RCC 7860 (cell line): ENCODE measurements at regions not wholly inside any gene's neighbourhood (a gene's known extent, or its start where the extent isn't known, plus 50 kb on each side); places are given as distances from the start of the nearest gene placed in this dataset.
A peak's percentile ranks its signal among the peaks of the same experiment; 100 is the strongest.
"Not testable (repeated sequence)": the region's sequence is repeated elsewhere in the genome, so short reads cannot be mapped to it uniquely, and the experiment has no call there.

ENCODE experiments used
- DNase-seq: peaks from one replicate; pipeline ENCODE4 v3.0.0-alpha.2; 2015; ENCODE audit warnings: low spot score
- FAIRE-seq: peaks from 2 replicates; lab custom pipeline; 2012; peaks lifted over from hg19 to GRCh38; lab: Jason Lieb, UNC

DNA sequence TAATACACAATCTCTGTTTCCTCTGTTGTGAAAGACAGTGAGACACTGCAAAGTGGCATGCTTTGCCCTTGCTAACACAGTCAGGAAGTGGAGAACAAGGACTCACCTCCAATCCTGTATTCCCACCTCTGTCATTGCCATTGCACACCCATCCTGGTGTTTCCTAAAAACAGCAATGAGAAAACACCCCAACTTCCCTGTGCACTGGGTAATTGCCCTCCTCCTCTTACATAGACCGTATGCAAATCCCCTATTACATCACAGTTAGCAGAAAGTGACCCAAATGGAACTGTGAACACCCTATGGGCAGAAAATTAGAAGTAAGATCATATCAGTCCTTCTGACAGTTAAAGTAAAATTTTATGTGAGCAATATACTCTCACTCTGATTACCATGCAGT lies 355.5 kb downstream of the BCL11B start:
- DNase-seq = no peak
- FAIRE-seq = no peak

DNA sequence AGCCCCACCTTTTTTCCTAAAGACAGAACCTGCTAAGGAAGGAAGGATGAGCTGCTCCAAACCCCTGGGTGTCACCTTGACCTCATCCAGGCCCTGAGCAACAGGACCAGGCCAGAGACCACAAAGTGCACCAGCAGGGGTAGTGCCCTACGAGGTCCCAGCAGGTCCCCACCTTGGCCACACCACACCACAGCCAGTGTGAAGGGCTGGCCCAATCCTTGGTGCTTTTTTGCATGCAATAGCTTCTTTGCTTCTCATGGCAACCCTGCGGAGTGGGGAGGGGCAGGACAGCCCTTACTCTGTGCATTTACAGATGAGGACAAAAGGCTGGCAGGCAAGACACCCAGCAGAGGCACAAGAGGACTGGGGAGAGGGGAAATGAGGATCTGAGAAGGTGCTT lies 352.6 kb downstream of the BCL11B start:
- FAIRE-seq = no peak
- DNase-seq = no peak

DNA sequence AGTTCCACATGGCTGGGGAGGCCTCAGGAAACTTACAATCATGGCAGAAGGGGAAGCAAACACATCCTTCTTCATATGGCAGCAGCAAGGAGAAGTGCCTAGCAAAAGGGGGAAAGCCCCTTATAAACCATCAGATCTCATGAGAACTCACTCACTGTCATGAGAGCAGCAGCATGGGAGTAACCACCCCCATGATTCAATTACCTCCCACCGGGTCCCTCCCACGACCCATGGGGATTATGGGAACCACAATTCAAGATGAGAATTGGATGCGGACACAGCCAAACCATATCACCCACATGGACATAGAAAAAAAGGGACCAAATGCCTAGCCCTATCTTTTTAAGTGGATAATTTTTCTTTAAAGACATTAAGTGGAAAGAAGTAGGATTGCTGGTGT lies 350.7 kb downstream of the BCL11B start:
- DNase-seq, FAIRE-seq: not testable (repeated sequence)

DNA sequence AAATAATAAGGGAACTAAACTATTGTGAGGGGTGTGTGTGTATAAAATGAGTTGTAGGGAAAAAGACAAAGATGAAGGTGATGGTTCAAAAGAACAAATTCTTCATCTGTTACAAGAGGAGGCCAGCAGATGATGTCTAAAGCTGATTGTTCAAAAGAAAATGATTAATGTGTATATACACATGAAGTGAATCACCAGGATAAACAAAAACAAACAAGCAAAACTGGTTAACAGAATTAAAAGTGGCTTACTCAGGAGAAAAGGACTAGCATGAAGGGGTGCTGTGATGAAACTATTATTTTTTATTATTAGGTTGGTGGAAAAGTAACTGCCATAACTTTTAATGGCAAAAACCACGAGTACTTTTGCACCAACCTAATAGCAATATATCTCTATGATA lies 348.4 kb downstream of the BCL11B start:
- FAIRE-seq (no peak), DNase-seq (no peak)

DNA sequence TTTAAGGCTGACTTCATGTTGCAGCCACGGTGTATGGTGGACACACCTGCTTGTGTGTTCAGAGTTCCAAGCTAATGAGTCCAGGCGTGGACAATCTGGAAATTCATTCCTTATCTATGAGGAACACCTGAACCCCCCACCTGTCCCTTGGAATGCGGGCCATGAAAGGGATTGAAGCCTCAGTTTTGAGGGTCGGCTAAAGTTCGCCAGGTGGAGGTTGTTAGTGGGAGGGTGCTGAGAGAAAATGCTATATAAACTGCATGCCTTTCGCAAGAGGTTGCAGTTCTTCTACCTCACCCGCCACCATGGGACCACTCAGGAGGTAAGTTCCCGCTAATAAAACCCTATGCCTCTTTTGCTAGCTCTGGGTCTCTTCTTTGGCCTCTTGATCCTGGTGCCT lies 348.0 kb downstream of the BCL11B start:
- DNase-seq = no peak
- no peak for FAIRE-seq

DNA sequence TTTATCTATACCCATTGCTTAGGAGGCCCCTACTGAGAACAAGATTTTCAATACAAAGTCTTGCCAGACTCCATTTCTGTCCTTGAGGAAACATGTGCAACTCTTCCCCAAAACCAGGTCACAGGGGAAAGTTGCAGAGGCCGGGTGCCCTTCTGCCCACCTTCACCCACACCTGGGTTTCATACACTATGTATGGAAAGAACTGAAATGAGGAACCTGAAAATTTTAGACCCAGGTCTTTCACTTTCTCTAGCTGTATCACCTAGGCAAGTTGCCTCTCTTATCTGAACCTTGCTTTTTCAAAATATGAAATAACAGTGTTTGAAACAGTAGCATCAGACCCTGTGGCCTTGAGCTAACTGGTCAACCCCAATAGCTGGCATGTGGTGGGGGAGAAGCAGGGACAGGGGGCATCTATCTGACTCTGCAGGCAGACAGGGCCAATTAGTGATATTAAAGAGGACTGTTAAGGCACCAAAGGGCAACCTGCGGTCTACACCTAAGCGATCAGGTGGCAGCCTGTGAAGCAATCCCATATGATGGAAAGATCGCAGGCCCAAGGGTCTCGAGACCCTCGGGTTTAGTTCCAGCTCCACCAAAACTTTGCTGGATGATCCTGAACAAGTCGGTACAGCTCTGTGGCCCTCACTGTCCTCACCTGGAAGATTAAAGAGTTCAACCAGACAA lies 346.5 kb downstream of the BCL11B start:
- FAIRE-seq (no peak), DNase-seq (no peak)

DNA sequence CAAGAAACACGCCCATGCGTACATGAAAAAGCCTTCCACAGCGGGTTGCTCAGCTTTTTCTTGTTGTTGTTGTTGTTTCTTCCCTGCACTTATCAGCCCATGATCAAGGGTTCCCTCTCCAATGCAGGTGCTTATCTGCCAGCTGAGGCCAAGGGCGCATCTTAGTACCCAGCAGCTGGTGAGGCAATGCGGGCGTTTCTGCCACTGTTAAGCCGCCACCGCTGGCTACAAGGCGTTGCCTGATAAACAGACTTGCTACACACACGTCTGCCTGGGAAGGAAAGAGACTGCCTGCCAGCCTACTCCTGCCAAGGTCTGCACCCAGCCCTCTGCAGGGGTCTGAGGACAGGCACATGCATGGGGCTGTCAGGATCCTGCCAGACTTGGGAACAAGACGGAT lies 345.9 kb downstream of the BCL11B start:
- DNase-seq = no peak

DNA sequence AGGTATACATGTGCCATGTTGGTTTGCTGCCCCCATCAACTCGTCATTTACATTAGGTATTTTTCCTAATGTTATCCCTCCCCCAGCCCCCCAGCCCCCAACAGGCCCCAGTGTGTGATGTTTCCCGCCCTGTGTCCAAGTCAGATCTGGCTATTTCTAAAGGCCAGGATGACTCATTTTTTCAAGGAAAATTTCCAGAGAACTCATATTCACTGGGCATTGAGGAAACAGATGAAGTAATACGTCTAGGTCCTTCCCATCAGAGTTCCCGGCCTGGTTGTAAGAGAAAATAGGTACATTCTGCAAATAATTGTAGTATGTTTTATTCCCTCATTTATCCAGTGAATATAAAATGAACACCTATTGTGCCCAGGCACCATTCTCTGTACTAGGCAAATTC lies 345.2 kb downstream of the BCL11B start:
- FAIRE-seq (no peak), DNase-seq (no peak)

More for the DNA sequence above, 345.9 kb downstream of the BCL11B start:
- no peak for FAIRE-seq

DNA sequence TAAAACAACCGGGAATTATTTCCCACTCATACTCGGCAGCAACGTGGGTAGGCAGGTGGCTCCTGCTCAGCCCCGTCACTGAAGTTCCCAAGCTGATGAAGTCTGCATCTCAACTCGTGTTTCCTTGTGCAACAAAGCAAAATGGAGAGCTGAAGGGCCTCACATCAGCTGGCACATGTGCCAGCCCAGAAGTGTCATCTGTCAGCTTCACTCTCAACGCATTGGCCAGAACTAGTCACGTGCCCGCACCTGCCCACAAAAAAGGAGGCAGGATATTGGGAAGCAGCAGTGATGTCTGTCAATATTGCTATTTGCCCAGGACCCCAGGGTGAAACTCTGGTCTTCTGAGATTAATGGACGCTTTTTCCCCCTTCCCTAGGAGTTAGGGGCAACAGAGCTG lies 344.0 kb downstream of the BCL11B start:
- FAIRE-seq = no peak
- DNase-seq = no peak

DNA sequence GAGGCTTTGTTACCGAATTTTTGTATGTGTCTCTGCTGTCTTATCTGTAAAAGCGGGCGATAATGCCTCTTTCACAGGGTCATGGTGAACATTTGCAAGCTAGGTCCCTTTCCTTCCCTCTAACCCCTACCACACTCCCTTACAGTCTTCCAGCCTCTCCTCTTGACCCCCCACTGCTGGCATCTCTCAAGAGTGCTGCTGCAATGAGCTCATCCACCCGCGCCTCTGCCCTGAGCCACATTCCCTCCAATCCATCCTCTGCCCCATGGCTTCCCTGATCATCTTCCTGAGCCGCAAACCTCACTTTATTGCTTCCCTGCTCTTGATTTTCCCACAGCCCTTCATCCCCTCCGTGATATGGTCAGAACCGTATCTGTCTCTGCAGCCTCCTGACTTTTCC lies 343.6 kb downstream of the BCL11B start:
- no peak for FAIRE-seq
- no peak for DNase-seq

DNA sequence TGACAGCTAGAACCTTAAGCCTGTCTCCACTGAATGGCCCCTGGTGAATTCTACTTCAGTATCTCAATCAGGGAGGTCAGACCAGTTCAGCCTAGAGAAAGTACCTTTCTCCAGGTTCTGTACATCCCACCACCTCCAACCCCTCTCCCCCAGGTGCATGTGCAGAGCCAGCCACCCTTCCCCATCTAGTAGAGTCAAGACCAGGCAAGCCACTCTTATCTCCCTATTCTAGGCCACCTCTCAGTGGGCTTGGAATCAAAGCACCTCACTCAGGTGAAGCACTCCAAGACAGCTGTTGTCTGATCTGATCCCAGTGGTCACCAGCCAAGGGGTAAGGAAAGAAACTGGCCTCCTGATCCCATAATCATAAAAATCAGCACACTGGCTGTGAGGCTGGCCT lies 340.9 kb downstream of the BCL11B start:
- FAIRE-seq = no peak
- no peak for DNase-seq

DNA sequence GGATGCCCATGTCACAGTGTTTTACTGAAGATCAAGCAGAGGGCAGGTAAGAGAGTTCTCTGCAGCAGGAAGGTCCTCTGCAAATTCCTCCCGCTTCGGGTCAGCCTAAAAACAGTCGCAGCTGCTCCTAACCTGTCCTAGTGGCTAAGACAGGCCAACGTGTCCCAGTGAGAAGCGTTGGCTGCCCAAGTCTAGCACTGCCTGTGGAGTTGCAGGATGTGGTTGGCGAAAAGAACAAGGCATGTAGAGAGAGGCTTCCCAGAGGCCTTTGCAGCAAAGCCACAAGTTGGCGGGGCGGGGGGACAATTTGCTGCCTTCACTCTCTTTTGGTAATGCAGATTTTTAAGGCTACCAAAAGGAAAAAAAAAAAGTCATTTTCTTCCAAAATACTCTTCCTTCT lies 340.1 kb downstream of the BCL11B start:
- DNase-seq (no peak), FAIRE-seq (no peak)

DNA sequence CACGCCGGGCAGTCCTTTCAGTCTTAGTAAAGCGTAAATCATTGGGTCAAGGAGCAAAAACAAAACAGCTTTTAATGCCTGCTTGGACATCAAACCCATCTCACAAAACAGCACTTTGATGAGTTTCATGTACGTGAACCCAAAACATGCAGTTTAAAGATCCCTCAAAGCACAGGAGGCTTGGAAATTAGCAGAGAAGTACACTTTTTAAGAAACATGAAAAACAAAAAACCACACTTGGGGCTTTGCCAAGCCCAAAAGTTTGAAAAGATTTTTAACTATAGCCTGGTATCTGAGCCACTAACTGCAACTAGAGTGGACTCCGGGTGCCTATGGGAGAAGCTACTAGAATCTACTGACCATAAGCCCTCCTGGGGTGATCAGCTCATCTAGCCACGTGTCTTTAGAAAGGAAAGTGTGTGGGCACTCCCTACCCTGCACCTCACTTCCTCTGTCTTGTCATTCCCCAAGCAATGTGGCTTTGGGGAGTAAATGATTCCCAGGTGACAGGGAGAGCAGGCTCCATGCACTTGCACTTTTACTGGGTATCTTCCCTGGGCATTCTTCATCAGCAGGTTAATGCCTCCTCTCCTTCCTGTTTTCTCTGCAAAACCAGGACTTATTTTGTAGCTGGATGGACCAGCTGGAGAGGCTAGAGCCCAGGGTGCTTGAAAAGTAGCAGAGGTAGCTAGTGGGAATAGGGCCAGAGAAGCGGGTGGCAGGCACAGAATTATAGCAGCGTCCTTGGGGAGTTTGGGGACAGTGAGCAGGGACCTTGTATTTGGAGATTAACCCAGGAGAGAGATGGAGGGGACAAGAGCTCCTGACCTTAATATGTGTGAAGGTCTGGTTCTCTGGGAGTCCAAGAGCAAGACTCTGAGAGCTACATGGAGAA lies 339.3 kb downstream of the BCL11B start:
- DNase-seq = no peak
- no peak for FAIRE-seq

DNA sequence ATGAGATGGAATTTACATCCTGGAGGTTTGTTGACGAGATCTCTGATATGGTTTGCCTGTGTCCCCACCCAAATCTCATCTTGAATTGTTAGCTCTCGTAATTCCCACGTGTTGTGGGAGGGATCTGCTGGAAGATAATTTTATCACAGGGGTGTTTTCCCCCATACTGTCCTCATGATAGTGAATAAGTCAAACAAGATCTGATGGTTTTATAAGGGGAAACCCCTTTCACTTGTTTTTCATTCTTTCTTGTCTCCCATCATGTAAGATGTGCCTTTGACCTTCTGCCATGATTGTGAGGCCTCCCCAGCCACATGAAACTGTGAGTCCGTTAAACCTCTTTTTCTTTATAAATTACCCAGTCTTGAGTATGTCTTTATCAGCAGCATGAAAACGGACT lies 337.4 kb downstream of the BCL11B start:
- not testable (repeated sequence) for DNase-seq, FAIRE-seq

DNA sequence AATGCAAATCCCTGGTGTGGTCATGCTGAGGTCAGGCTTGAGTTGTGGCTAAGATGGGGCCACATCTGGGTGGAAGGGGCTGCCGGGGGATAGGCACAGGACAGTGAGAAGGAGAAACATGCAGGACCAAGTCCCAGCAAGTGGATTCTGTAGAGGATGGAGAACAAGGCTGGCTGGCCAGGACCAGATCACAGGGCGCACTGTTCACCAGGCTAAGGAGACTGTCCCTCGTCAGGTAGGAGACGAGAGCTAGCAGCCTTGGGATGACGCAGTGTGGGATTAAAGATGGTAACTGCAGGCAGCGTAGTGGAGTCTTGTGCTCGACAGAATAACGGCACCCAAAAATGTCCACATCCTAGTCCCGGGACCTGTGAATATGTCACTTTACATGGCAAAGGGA lies 336.1 kb downstream of the BCL11B start:
- no peak for FAIRE-seq
- DNase-seq = no peak

DNA sequence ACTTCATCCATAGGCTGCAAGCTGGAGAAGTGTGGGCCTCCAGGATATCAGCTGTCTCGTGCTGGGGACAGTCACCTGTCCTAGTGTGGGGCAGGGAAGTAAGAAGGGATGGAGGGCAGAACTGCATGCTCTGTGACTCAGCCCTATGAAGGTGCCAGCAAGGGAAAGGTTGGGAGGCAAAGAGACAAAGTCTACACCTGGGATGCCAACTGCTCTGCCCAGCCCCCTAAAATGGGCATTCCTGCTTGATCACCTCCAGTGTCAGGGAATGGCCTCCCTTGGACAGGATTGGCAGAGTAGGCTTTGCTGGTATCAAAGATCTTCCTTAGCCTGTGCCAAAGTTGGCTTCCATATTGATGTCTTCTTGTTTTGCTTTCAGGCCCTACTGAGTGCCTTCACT lies 335.0 kb downstream of the BCL11B start:
- no peak for FAIRE-seq
- DNase-seq = no peak

DNA sequence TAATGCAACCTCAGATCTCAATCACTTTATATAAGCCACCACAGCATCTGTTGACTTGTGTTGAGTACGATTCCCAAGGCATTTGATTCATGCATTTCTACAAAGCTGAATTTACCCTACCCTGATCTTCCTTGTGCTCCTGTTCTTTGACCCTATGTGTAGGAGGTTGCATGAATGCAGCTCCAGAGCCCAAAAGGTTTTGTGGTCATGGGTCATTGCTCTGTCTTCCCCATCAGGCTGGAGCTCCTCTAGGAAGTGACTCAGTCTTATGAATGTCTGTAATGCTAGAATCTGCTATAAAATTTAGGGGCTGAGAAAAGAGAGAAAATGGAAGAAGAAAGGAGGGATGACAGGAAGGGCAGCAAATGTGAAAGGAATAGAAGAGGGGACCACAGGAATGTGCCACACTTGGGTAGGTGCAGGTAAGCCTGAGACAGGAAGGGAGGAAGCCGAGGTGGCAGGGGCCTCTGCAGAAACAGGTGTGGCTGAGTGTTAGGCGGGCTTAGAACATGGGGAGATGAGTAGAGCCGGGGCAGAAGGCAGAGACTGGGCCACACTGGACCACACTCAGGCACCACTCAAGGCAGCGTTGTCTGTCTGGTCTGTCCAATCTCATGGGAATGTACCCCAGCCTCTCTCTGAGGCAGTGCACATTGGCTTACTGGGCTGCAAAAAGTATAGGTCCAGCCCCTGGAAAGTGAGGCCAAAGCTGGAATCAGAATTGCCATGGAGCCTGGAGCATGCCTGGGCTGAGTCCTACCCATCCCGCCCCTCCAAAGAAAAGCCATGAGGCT lies 334.1 kb downstream of the BCL11B start:
- DNase-seq (peak; percentile 53), FAIRE-seq (peak; percentile 45)

DNA sequence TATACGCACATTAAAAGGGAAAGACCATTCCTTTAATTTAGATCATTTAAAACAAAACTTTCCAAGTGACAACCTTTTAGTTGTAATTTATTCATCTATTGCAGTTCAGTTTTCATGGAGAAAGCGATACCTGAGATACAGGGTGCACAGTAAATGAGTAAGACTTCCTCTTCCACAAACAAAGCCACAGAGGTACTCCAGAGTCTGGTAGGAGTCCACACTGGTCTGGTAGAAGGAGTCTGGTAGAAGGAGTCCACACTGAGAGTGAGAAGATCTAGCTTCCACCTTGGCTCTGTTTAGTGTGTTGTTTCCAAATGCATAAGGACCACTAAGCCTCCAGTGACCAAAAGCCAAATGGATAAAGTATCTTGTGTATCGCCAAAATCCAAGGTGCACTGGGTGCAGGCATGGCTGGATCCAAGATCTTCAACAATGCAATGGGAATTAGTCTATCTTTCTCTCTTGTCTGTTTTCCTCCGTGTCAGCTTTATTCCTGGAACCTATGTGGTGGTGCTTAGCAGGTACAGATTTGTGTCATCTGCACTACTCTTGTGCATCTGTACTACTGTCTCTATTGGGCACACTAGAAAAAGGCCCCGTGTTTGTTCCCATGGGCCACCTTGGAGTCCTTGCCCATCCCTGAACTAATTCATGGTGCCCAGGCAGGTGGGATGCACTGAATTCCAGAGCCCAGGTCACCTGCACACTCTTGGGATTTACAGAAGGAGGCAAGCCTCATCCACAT lies 331.1 kb downstream of the BCL11B start:
- DNase-seq (no peak), FAIRE-seq (no peak)

DNA sequence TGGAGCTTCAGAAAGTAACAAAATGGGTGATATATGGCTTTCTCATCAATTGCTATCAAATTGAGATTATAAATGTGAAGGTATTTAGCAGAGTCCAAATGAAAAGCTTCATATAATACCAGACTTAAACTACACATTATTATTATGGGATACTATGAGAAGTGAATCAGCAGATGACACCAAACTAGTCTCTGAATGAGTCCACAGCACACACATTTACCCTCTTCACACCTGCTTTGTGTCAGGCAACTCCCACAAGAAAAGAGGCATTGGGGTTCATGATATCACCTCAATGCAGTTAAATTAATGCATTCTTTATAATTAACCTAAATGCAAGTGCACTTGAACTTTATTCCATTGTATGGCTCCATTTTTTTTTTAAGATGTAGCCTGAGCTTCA lies 330.5 kb downstream of the BCL11B start:
- no peak for FAIRE-seq
- DNase-seq = no peak

DNA sequence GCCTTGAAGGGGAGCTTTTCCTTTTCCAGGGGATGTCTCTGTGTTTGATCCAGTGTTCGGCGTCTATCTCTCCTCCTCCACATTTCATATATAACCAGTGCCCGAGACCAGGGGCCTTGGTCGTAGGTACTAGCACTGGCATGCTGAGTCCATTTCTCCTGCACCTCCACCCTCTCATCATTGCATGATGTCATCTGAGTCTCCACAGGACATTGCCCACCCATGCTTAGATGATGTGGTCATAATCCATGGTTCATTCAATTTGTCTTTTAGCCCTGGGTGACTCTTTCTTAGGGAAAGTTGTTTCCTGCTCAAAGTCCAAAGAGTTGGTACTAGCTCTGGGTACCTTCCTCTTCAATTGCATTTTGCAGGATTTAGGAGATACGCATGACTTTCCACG lies 328.1 kb downstream of the BCL11B start:
- DNase-seq (no peak), FAIRE-seq (no peak)

DNA sequence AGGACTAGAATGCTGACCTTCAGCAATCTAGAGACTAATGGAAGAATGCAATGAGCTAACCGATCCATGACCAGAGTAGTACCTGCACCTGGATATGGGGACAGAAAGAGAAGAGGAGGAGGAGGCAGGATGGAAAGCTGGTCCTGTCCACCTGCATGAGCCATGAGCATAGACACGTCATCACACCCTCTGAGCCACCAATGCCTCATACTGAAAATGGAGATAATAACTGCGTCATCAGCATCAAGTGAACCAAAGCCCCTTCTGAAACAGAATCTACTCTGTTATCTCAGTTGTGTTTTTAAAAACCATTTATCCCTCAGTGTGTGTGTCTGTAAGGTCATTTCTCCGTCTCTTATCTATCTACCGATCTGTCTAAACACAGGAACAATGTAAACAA lies 327.0 kb downstream of the BCL11B start:
- no peak for DNase-seq
- FAIRE-seq = no peak
